ENCODE measurements at regions not wholly inside any gene's neighbourhood (a gene's known extent, or its start where the extent isn't known, plus 50 kb on each side); places are given as distances from the start of the nearest gene placed in this dataset.

GRCh38 chr5:126178521-126178920, 244.7 kb upstream of the GRAMD2B start:
- intact Hi-C loops (cut with micrococcal nuclease) = no loop called here

GRCh38 chr5:126182971-126183695, 240.1 kb upstream of the GRAMD2B start:
- intact Hi-C loops (cut with micrococcal nuclease) = no loop called here

GRCh38 chr5:126184474-126184873, 238.7 kb upstream of the GRAMD2B start:
- intact Hi-C loops (cut with micrococcal nuclease) = no loop called here

- intact Hi-C loops (cut with micrococcal nuclease) = no loop called here
These were observed 237.0 kb upstream of the GRAMD2B start for GRCh38 chr5:126186210-126186609.

- intact Hi-C loops (cut with micrococcal nuclease) = no loop called here
These were observed 234.4 kb upstream of the GRAMD2B start for GRCh38 chr5:126188804-126189203.

GRCh38 chr5:126189231-126189630, 234.0 kb upstream of the GRAMD2B start:
- intact Hi-C loops (cut with micrococcal nuclease) = no loop called here

GRCh38 chr5:126189862-126190261, 233.3 kb upstream of the GRAMD2B start:
- intact Hi-C loops (cut with micrococcal nuclease) = no loop called here

GRCh38 chr5:126192226-126192625, 231.0 kb upstream of the GRAMD2B start:
- intact Hi-C loops (cut with micrococcal nuclease) = no loop called here

- intact Hi-C loops (cut with micrococcal nuclease) = no loop called here
These were observed 227.7 kb upstream of the GRAMD2B start for GRCh38 chr5:126195410-126196100.

GRCh38 chr5:126198531-126198930, 224.7 kb upstream of the GRAMD2B start:
- intact Hi-C loops (cut with micrococcal nuclease) = no loop called here

- intact Hi-C loops (cut with micrococcal nuclease) = no loop called here
These were observed 223.7 kb upstream of the GRAMD2B start for GRCh38 chr5:126199467-126199866.

GRCh38 chr5:126208691-126209090, 214.5 kb upstream of the GRAMD2B start:
- intact Hi-C loops (cut with micrococcal nuclease) = no loop called here

- intact Hi-C loops (cut with micrococcal nuclease) = no loop called here
These were observed 212.3 kb upstream of the GRAMD2B start for GRCh38 chr5:126210955-126211354.

- intact Hi-C loops (cut with micrococcal nuclease) = no loop called here
These were observed 203.6 kb upstream of the GRAMD2B start for GRCh38 chr5:126219616-126220015.

- intact Hi-C loops (cut with micrococcal nuclease) = no loop called here
These were observed 202.5 kb upstream of the GRAMD2B start for GRCh38 chr5:126220725-126221124.

- intact Hi-C loops (cut with micrococcal nuclease) = no loop called here
These were observed 194.3 kb upstream of the GRAMD2B start for GRCh38 chr5:126228934-126229333.

- intact Hi-C loops (cut with micrococcal nuclease) = no loop called here
These were observed 190.0 kb upstream of the GRAMD2B start for GRCh38 chr5:126233256-126233655.

- intact Hi-C loops (cut with micrococcal nuclease) = no loop called here
These were observed 188.5 kb upstream of the GRAMD2B start for GRCh38 chr5:126234563-126235195.

- intact Hi-C loops (cut with micrococcal nuclease) = no loop called here
These were observed 187.6 kb upstream of the GRAMD2B start for GRCh38 chr5:126235628-126236027.

- intact Hi-C loops (cut with micrococcal nuclease) = no loop called here
These were observed 186.2 kb upstream of the GRAMD2B start for GRCh38 chr5:126236994-126237393.

- intact Hi-C loops (cut with micrococcal nuclease) = no loop called here
These were observed 174.6 kb upstream of the GRAMD2B start for GRCh38 chr5:126248611-126249010.

- intact Hi-C loops (cut with micrococcal nuclease) = no loop called here
These were observed 172.2 kb upstream of the GRAMD2B start for GRCh38 chr5:126251024-126251423.

- intact Hi-C loops (cut with micrococcal nuclease) = no loop called here
These were observed 169.8 kb upstream of the GRAMD2B start for GRCh38 chr5:126253406-126253805.
